Stimulated activated CD4-positive, alpha-beta T cell treated with anti-CD3 and anti-CD28 coated beads, Interleukin-12 subunit alpha, Interleukin-12 subunit beta, amount 100 ng/mL, for 4 hours (primary cell): ENCODE measurements at regions not wholly inside any gene's neighbourhood (a gene's known extent, or its start where the extent isn't known, plus 50 kb on each side); places are given as distances from the start of the nearest gene placed in this dataset.
"Not testable (repeated sequence)": the region's sequence is repeated elsewhere in the genome, so short reads cannot be mapped to it uniquely, and the experiment has no call there.

Experiments used
- DNase-seq: peaks from one replicate; pipeline ENCODE4 v3.0.0-alpha.2; 2020

DNA sequence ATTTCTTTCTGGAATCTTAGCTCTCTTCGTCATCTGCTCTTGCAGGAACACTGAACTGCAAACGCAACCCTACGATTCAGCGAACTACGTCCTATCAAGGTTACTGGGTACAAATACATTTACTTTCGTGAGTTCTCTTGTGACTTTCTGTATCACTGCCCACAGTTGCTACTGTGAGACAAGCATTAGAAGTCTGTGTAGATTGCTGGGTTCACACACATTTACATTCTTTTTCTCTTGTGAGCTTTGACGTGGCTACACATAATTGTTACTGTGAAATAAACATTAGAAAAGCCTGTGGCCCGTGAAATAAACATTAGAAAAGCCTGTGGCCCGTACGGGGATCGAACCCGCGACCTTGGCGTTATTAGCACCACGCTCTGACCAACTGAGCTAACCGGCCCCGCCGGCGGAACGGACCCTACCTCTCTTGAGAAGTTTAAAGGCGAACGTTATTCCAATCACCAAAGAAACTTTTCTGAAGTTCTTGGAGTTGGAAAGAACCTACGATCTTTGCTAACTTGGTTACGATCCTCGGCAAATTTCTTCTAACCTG, 61.2 kb upstream of the ZNF322 start:
- DNase-seq: not testable (repeated sequence)

GRCh38 chr6:26730019-26730766, 70.6 kb upstream of the ZNF322 start:
- not testable (repeated sequence) for DNase-seq

GRCh38 chr6:26734776-26735472, 75.4 kb upstream of the ZNF322 start:
- not testable (repeated sequence) for DNase-seq

DNA sequence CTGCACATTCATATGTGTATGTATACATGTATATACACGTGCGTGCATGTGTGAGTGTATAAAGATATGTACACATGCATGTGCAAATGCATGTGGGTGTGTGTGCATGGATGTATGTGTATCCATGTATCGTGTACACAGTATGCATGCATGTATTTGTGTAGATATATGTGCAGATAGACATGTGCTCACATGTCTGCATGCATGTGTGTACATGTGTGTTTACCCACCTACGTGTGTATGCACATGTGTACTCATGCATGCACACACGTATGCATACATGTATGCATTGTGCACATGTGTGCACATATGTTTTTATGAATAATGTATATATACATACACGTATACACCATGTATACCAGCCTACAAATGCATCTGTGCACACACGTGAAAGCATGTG, 80.3 kb upstream of the ZNF322 start:
- DNase-seq: no peak

DNA sequence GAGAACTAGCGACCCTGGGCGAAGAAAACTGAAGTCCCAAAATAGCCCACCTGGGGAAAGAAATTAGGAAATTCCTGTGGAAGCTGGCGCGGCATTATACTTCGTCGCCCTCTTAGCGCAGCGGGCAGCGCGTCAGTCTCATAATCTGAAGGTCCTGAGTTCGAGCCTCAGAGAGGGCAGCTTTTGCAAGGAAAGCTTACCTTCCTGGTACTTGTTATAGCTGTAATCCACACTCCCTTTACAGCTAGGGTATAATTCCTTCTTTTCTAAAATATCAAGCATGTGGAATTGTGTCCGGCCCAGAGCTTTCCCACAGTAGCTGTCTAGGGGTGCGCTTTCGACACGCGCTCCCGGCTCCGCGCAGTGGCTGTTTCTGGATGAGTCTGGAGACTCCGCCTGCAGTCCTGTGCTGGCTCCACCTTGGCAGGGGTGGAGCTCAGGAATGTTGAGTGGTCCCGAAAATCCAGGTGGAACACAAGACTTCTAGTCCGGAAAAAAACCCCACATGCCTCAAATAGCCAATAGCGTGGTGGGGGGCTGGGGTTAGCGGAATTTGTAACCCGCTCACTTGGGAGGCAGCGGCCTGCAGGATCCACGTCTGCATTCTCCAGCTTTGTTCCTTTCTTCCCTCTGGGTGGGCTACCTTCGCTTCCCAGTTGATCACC, 83.7 kb upstream of the ZNF322 start:
- no peak for DNase-seq

DNA sequence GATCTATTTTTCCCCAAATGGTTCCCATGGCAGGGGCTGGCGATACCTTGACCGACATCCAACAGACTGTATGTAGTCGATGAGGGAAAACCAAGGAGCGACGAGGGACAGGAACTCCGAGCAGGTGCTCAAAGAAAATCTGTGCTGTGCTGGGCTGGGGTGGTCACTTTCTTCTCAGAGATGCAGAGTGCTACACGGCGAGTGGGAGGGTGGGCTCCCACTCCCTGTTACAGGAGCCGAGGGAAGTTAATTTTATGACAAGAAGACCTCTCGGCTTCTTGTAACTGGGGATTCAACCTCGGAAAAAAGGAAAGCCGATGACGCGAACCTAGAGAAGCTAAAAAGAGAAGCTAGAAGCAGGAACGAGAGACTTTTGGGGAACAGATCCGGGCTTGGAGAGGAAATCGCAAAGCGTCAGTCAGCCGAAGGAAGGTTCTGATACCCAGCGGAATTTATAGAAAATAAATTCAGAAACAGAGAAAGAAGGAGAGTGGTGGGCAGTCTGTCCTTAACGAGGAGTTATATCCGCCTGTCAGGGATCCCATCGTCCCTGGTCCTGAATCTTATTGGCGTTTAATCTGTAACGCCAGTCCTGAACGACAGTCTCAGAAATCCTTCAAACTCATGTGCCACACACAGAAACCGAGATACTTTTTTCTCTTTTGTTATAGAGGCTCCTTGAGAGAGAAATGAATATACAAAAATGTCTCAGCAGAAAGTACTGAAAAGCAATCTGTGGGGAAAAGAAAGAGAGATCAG, 84.6 kb upstream of the ZNF322 start:
- no peak for DNase-seq

DNA sequence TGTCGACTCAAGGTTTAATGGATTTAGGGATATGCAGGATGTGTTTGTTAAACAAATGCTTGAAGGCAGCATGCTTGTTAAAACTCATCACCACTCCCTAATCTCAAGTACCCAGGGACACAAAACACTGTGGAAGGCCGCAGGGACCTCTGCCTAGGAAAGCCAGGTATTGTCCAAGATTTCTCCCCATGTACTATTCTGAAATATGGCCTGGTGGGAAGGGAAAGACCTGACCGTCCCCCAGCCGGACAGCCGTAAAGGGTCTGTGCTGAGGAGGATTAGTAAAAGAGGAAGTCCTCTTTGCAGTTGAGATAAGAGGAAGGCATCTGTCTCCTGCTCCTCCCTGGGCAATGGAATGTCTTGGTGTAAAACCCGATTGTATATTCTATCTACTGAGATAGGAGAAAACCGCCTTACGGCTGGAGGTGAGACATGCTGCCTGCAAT, 85.3 kb upstream of the ZNF322 start:
- DNase-seq: not testable (repeated sequence)

DNA sequence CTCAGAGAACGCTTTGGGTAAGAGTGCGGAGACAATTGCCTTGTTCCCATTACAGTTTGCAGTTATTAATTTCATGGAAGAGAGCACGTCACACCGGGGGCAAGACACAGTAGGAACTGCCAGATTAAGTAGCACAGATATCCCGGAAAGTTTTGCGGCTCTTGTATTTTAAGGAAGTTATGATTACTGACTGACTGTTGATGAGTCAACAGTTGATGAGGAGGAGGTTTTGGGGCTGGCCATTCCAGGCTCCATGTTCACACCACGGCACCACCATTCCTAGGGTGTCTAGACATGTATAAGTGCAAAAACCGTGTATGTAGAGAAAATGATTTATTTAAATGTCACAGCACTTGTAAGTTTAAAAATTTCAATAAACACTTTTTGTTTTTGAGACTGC, 86.4 kb upstream of the ZNF322 start:
- not testable (repeated sequence) for DNase-seq

DNA sequence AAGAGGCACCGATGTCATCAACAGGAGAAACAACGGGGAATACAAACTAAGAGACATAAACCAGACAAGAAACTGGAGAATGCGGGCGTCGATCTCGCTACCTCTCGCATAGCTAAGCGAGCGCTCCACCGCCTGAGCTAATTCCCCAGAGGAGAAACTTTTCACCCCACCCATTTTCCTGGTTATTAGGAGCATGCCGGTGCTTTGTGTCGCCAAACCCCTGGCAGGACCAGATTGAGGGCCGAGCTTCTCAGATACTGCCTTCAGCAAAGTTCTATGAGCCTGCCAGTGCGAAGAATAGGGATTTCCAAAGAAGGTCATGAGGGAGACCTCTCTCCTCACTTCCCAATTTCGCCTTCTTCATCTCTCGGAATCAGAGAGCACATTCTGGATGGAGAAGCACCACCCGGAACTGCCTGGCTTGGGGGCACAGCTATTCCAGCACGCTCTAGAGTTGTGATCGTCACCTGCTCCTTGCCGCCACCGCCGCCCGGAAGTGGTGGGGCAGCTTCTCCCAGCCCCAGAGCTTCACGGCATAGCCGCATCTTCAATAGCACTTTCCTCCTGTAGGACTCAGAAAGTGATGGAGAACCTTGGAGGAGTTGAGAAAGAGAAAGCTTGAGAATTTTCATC, 89.7 kb upstream of the ZNF322 start:
- not testable (repeated sequence) for DNase-seq

DNA sequence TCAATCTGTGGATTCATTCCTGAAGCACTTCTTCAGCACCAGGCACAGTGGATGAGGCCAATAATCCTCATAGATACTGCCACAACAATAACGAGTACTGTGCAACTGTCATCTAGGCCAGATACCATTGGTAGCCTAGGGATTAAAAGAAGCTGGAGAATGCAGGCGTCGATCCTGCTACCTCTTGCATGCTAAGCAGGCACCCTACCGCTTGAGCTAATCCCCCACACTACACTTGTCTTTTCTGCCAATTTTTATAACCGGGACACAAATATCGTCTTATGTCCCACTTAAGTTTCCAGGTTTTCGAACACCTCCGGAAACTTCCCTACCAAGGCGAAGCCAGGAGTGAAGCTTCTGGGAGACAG, 90.2 kb upstream of the ZNF322 start:
- DNase-seq: not testable (repeated sequence)

- no peak for DNase-seq
Measured at GRCh38 chr6:26754212-26754611, 94.7 kb upstream of the ZNF322 start.

- DNase-seq: not testable (repeated sequence)
Measured at GRCh38 chr6:26754801-26755200, 95.3 kb upstream of the ZNF322 start.

- not testable (repeated sequence) for DNase-seq
Measured at GRCh38 chr6:26756067-26756805, 96.7 kb upstream of the ZNF322 start.

DNA sequence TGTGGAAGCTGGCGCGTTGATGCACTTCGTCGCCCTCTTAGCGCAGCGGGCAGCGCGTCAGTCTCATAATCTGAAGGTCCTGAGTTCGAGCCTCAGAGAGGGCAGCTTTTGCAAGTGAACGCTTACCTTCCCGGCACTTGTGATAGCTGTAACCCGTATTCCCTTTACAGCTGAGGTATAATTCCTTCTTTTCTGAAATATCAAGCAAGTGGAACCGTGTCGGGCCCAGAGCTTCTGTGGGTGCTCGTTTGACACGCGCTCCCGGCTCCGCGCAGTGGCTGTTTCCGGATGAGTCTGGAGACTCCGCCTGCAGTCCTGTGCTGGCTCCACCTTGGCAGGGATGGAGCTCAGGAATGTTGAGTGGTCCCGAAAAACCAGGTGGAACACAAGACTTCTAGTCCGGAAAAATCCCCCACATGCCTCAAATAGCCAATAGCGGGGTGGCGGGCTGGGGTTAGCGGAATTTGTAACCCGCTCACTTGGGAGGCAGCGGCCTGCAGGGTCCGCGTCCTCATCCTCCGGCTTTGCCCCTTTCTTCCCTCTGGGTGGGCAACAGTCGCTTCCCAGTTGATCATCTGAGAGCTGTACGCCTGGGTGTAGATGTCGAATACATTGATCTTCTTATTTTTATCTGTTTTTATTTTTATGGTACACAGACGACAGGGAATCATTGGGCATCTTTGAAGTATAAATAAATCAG, 106.8 kb upstream of the ZNF322 start:
- DNase-seq: not testable (repeated sequence)

GRCh38 chr6:26770941-26771666, 111.6 kb upstream of the ZNF322 start:
- DNase-seq: not testable (repeated sequence)

GRCh38 chr6:26773414-26773813, 113.9 kb upstream of the ZNF322 start:
- DNase-seq: not testable (repeated sequence)

- DNase-seq: not testable (repeated sequence)
Measured at GRCh38 chr6:26780563-26780962, 121.0 kb upstream of the ZNF322 start.

DNA sequence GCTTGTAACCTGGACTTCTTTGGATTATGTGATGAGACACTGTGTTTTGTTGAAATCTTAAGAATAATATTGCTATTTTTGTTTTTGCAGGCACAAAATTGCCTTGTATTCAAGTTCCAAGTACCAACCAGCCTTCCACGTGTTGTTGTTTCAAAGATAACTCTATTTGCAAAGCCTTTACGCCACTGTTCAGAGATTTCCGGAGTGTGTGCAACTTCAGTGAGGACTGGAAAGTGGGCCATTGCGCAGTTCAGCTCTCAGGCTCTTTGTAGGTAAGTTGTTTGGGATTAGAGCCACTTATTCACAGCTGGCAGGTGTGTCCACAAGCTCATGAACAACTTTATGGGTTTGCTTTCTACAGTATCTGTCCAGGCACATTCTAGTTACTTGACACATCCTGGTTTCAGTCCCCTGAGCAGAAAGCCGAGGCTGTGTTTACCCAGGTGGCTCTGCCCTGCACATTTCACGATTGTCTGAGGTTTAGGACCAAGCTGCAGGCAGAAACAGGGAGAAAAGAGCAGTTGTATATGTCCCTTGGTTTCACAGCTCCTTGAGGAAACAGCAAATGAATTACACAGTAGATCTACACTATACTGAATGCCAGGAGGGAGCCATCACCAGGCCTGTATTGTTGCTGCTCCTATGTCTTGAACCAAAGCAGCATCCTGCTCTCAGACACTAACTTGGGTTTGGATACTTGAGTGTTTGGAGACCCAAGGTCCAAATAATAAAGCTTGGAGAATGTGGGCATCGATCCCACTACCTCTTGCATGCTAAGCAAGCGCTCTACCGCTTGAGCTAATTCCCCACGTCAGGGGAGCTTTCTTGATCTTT, 136.1 kb upstream of the ZNF322 start:
- not testable (repeated sequence) for DNase-seq
